Activated CD8-positive, alpha-beta memory T cell treated with anti-CD3 and anti-CD28 coated beads, Interleukin-2, amount 50 U/mL, for 24 hours (primary cell): ENCODE measurements at regions not wholly inside any gene's neighbourhood (a gene's known extent, or its start where the extent isn't known, plus 50 kb on each side); places are given as distances from the start of the nearest gene placed in this dataset.
"Not testable (repeated sequence)": the region's sequence is repeated elsewhere in the genome, so short reads cannot be mapped to it uniquely, and the experiment has no call there.

Experiments used
- DNase-seq: peaks from one replicate; pipeline ENCODE4 v3.0.0-alpha.2; 2020; ENCODE audit errors: extremely low read depth

DNA sequence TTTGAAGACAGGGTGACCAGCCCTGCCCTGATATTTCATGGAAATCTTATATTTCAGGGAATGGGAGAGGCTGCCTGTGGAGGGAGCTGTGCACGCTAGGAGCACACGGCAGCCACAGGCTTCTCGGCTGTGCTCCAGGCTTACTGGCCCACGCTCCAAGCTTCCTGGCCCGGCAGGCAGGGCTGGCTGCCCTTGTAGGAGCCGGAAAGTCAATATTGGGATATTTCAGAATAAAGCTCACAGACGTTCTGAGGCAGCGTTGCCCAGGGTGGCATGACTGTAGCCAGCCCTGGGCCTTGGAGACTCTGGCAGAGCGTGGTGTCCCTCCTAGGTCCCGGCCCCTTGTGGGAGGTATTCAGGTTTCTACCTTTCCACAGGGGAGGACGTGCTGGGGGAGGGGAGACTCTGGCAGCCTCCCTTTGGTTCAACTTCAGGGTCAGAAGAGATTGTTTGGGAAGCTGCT lies 95.6 kb downstream of the NPIPB11 start:
- DNase-seq: no peak

DNA sequence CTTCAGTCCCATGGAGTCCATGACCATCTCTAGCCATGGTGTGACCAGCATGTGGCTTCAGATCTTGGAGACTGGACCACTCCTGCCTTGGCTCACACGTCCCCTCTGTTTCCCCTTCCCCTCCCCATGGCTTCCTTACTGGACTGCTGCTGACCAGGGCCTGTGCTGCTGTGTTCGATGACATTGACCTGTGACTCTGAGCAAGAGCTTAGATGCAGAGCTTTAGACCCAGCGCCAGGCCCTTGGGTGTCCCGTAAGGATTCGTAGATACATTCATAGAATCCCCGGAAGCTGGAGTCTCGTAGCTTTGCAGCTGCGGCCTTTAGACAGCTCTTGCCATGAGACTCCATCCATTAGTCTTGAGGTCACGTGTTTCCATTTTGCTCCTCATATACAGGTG lies 96.3 kb downstream of the NPIPB11 start:
- not testable (repeated sequence) for DNase-seq

DNA sequence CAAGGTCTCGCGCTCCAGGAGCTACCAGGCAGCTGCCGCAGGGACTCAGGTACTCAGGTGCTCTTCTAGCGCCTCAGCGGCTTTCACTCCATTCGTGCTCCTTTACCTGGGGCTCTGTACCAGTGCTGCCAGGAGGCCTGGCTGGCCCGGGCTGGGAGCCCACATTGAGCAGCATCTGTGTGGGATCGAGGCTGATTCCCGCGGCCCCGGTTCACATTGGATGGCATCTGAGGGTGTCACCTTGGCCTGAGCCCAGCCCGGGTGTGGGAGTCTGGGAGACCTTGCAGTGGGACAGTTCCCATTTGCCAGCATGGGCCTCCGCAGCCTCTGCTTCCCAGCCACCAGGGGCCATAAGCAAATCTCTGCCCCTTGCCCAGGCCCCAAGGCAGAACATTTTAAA lies 96.9 kb downstream of the NPIPB11 start:
- not testable (repeated sequence) for DNase-seq

DNA sequence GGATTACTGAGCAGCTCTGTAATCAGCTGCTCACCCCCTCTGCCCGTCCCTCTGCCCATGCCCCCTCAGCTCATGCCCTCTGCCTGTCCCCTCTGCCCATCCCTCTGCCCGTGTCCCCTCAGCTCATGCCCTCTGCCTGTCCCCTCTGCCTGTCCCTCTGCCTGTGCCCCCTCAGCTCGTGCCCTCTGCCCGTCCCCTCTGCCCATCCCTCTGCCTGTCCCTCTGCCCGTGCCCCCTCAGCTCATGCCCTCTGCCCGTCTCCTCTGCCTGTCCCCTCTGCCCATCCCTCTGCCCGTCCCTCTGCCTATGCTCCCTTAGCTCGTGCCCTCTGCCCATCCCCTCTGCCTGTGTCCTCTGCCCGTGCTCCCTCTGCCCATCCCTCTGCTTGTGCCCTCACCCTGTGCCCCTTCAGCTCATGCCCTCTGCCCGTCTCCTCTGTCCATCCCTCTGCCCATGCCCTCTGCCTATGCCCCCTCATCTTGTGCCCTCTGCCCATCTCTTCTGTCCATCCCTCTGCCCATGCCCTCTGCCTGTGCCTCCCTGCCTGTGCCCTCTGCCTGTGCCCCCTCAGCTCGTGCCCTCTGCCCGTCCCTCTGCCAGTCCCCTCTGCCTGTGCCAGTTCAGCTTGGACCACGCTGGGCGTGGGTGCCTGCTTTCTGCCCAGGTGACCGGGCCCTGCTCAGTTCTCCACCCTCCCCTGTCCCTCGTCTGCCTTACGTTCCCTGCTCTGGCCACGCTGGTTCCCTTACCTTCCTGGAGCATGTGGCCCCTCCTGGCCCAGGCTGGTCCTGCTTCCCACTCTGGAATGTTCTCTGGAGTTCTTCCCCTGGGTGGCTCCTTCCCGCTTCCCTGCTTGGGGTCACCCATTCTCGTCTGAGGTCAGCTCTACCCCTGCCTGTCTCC lies 97.6 kb downstream of the NPIPB11 start:
- DNase-seq: no peak

DNA sequence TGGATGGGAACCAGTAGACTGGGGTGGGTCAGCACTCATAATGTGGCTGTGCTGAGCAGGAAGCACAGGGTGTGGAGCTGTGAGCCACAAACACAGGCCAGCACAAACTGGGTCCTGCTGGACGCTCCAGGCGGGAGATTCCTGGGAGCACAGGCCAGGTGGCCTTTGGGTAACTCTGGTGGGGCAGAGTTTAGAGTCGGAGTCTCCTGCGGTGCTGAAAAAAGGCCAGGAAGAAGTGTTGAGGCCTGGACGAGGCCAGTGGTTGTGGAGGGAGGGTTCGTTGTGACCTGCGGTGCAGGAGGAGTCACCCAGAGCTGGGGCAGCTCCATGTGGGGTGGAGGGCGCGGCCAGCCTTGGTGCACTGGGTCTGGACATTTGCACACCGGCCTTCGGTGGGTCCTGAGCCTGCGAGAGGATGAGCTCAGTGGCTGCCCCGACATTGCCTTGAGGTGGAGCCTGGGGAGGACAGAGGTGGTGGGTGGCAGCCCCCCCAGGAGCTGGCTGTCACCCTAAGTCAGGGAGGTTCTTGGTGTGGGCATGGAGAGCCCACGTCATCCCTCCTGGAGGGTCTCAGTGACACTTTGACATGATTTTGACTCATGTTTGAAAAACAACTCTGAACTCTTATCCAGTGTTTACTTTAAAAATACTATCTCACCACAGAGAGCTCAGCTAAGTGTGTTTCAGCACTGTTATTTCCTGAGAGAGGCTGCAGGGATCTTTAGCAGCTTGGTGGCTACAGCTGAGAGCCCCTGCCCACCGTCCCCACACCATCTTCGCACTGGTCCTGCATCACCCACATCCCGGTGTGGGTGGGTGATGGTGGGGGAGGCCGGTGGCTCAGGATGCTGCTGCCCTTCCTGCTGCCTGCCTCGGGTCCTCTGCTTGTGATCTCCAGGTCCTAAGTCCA lies 98.7 kb downstream of the NPIPB11 start:
- no peak for DNase-seq

DNA sequence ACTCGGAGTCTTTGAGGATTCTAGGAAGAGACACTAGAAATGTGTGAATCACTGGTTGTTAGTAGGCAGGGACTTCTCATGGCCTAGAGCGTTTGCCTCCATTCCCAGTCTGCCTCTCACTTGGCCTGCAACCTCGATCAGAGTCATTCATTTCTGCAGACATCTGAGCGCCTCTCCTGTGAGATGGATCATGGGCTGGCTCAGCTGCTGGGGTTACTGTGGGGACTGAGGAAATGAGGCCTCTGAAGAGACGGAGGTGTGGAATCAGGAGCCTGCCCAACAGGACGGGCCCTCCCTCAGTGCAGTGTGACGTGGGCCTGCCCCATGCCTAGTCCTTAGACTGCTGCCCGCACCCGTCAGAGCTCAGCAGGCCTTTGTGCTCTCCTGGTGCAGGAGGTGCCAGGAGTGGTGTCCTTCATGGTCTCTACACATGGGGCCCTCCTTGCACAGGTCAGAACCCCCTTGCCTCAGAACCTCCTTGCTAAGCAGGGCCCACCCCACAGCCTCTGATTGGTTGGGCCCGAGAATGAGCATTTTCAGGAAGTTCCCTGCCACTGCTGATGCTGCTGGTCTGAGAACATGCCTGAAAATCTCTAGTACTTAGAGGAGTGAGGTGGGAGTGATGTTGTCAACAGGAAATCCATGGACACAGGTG lies 99.4 kb downstream of the NPIPB11 start:
- no peak for DNase-seq

DNA sequence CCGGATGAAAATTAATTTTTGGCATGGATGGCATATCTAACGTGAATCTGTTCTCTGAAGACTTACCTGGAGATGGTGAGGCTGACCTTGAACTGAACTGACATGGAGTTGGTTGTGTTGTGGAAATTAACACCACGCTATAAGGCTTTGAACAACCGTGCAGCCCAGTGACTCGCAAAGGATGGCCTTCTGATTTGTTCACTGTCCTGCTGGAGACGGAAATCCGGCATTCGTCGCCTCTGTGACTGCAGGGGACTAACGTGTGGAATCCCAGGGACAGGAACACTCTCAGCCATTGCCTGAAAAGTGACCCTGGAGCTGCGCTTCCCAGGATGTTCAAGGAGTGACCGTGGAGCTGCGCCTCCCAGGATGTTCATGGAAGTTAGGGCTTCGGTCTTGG lies 100.3 kb downstream of the NPIPB11 start:
- no peak for DNase-seq

DNA sequence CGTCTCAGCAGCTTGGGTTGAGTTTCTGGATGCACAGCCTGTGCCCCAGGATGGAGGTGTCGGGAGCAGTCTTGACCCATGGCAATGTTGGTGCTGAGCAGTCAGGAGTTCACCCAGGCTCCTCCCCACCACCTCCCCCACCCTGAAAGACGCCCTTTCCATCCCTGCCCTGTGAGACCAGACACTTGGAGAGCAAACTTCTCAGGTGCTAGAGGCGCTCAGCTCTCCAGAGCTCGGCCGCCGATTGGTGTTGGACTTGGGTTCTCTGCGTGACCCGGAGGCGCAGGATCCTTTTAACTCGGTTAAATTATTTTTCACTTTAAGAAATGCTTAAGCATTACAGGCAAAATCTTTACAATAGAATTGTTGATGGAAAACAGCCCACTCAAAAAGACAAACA lies 101.5 kb downstream of the NPIPB11 start:
- DNase-seq: not testable (repeated sequence)

DNA sequence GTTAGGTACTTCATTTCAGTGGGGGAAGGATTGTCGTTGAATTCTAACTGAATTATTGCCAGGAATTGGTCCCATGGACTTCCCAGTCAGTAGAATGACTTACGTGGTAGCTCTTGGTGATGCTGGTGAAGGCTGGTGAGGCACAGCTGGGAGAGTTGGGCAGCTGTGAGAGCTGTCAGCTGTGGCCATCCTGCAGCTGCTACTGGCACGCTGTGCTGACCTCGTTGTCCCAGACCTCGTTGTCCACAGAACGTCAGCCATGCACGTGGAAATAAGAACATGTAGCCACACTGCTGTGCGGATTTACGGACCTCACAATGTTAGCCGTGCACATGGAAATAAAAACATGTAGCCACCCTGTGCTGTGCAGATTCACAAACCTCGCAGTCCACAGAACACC lies 102.3 kb downstream of the NPIPB11 start:
- DNase-seq: no peak

DNA sequence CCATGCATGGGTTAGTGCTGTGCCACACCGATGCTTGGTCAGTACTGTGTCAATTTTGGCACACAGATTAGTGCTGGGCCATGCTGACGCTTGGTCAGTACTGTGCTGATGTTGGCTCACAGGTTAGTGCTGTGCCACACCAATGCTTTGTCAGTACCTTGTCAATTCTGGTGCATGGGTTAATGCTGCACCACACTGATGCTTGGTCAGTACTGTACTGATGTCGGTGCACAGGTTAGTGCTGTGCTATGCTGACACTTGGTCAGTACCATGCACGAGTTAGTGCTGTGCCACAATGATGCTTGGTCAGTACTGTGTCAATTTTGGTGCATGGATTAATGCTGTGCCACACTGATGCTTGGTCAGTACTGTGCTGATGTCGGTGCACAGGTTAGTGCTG lies 103.0 kb downstream of the NPIPB11 start:
- DNase-seq: no peak

DNA sequence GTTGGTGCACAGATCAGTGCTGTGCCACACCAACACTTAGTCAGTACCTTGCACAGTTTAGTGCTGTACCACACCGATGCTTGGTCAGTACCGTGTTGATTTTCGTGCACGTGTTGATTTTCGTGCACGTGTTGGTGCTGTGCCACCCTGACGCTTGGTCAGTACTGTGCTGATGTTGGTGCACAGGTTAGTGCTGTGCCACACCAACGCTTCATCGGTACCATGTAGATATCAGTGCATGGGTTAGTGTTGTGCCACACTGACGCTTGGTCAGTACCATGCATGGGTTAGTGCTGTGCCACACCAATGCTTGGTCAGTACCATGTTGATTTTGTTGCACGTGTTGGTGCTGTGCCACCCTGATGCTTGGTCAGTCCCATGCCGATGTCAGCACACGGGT lies 103.5 kb downstream of the NPIPB11 start:
- DNase-seq: no peak

DNA sequence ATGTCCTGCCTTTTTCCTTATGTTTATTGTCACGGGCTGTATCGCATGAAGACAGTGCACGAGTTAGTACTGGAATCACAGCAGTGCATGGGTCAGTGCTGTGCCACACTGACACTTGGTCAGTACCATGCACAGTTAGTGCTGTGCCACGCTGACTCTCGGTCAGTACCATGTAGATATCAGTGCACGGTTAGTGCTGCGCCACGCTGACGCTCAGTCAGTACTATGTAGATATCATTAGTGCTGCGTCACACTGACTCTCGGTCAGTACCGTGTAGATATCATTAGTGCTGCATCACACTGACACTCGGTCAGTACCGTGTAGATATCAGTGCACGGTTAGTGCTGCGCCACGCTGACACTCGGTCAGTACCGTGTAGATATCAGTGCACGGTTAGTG lies 104.1 kb downstream of the NPIPB11 start:
- DNase-seq: not testable (repeated sequence)

DNA sequence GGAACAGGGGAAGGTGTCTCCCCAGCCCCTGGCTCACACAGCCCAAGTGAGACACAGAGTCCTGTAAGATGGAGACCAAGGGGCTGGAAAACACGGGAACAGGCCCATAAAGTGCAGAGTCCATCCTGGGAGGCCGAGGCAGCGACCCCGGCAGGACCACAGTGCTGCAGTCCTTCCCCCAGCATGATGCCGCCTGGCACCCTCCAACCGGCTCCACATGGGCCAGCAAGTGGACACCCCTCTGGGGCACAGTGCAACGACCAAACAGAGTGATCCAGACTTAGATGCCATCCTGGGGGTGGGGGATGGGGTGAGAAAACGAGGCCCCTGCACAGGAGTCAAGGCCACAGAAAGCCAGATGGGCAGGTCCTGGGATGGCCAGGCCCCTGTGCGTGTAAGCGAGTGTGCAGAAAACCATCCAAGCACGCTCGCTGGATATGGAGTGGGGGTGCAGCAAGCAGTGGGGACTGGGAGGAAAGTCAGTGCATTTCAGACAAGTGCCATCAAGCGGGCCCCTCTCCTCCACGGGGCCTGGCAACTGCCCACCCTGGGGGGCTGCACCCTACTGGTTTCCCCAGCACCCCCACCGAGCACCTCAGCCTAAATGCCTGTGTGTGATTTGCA lies 104.7 kb downstream of the NPIPB11 start:
- DNase-seq: not testable (repeated sequence)

DNA sequence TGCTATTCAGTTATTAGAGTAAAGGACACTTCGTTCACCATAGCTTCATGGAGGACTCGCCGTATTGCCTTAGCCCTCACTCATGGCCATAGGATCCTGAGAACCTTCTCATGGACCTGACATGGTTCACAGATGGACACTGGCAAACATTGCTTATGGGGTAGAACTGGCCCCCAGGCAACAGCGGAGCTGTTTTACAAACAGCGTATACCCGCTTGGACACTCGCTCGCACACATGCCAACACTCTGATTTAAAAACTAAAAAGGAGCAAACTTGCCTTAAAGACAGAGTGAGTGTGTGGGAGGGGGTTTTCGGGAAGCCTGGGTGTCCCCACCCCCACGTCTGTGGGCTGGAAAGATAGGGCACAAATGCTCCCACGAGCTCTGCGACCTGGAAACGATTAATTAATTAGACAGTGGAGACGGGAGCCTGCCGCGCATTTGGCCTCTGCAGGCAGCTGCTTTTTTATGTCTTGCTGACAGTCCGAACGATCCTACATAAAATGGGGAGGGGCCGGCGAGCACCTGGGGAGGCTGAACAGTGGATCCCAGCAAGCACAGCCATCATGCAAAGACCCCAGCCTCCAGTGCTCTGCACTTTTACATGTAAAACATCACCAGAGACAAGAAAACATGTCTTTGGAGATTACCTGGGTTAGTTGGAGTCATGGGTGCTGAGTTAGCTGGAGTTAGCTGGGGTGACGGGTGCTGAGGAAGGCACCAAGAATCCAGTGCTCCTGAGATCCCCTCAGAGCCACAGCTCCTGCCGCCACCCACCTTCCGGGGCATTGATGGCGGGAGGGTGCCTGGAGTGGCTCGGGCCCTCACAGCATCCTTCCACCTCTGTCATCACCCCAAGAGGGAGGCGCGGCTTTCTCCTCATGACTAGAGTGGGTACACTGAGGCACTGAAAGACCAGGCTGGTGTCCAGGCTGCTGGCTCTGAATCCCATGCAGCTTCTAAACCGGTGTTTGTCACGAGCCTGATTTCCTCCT lies 105.7 kb downstream of the NPIPB11 start:
- not testable (repeated sequence) for DNase-seq

DNA sequence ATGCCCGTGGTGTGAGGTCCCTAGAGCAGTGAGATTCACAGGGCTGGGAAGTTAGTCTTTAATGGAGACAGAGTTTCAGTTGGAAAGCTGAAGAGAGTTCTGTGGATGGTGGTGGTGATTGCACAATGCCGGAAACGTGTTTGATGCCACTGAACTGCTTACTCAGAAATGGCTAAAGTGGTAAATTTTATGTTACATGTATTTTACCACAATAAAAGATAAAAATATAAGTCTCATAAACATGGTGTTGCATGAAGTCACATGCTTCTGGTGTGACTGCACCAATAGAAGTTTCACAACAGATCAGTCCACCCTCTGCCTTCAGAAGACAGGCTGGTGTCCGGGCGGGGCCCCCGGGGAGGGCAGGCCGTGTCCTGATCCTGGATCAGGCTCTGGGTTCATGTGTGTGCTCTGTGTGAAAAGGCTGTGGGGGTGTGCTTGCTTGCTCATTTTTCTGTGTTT lies 106.5 kb downstream of the NPIPB11 start:
- not testable (repeated sequence) for DNase-seq

DNA sequence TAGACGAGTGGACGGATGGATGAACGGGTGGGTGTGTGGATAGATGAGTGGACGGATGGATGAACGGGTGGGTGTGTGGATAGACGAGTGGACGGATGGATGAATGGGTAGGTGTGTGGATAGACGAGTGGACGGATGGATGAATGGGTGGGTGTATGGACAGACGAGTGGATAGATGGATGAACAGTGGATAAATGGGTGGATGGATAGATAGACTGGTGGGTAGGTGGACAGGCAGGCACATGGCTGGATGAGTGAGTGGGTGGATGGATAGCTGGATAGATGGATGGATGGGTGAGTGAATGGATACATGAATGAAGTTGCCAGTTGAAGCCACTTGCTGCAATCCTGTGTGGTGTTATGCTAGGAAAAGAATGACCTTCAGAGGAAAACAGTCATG lies 107.5 kb downstream of the NPIPB11 start:
- not testable (repeated sequence) for DNase-seq

DNA sequence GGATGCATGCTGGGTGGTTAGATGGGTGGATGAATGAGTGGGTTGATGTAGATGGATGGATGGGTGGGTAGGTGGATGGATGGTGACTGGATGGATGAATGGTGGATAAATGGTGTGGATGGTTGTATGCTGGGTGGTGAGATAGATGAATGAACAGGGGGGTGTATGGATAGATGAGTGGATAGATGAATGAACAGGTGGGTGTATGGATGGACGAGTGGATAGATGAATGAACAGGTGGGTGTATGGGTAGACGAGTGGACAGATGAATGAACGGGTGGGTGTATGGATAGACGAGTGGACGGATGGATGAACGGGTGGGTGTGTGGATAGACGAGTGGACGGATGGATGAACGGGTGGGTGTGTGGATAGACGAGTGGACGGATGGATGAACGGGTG lies 108.2 kb downstream of the NPIPB11 start:
- not testable (repeated sequence) for DNase-seq

DNA sequence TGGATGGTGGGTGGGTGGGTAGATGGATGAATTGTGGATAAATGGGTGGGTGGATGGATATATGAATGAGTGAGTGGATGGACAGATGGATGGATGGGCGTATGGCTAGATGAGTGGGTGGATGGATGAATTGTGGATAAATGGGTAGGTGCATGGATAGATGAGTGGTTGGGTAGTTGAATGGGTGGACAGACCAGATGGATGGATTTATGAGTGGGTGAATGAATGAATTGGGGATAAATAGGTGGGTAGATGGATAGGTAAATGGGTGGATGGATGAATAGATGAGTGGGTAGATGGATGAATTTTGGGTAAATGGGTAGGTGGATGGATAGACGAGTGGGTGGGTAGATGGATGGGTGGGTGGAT lies 108.7 kb downstream of the NPIPB11 start:
- not testable (repeated sequence) for DNase-seq

DNA sequence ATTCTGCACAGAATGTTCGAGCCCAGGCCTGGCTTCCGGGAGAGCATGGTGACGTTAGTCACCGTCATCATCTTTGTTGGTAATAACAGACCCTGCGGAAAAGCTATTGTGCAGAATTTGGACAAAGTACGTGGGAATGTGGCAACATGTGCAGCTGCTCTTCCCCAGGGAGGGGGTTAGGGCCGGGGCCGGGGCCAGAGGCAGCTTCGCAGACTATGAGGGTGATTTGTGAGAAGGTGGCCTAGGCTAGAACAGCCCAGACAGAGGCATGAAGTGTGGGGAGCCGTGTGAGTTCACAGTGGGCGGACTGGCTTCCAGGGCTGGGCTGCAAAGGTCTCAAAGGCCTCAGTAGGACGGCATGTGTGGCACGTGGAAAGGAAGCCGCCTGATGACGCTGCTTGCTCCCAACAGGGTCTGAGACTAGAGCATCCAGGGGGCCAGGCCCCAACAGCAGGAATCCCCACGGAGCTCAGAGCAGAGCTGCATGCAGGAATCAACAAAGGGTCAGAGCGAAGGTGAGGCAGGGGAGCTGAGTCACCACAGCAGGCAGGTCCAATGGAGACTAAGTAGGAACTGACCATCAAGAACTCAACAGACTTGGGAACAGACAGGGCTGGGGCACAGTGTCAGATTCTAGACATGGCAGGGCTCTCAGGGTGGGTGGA lies 109.2 kb downstream of the NPIPB11 start:
- not testable (repeated sequence) for DNase-seq

DNA sequence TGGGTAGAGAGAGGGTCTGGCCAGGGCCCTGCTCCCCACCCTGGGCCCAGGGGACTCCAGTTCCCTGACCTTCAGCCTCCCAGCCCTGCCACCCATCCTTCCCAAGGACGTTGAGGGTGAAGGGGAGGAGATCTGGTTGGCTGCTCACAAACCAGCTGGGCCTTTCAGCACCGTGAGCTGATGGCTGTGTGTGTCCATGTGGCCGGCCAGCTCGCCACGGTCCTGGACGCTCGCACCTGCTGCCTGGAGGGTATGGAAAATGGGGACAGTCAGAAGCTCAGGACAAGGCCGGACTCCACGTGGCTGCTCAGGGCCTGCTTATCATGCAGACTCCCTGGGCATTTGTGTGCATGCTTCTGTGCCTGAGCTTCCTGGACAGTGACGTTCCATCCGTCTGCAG lies 110.3 kb downstream of the NPIPB11 start:
- DNase-seq: not testable (repeated sequence)
